HG03439 (cell line): ENCODE measurements at regions not wholly inside any gene's neighbourhood (a gene's known extent, or its start where the extent isn't known, plus 50 kb on each side); places are given as distances from the start of the nearest gene placed in this dataset.

ENCODE experiments used
- ATAC-seq: cut with Tn5 transposase; IDR thresholded peaks from one replicate; pipeline ENCODE4 v1.9.1; 2021; ENCODE audit warnings: mild to moderate bottlenecking, moderate library complexity; ENCODE audit not compliant: unreplicated experiment

GRCh38 chr20:1720845-1721475 lies 63.4 kb upstream of the SIRPG start:
- ATAC-seq = no peak

GRCh38 chr20:1720226-1720625 lies 62.6 kb upstream of the SIRPG start:
- no peak for ATAC-seq

GRCh38 chr20:1718604-1719384 lies 61.2 kb upstream of the SIRPG start:
- no peak for ATAC-seq

GRCh38 chr20:1712634-1713624 lies 55.4 kb upstream of the SIRPG start:
- ATAC-seq = no peak

- ATAC-seq = no peak
Measured at GRCh38 chr20:1711826-1712601, 54.4 kb upstream of the SIRPG start.

GRCh38 chr20:1711266-1711665 lies 53.7 kb upstream of the SIRPG start:
- ATAC-seq = no peak

GRCh38 chr20:1710484-1710883 lies 52.9 kb upstream of the SIRPG start:
- no peak for ATAC-seq

- no peak for ATAC-seq
Measured at GRCh38 chr20:1707588-1708449, 50.2 kb upstream of the SIRPG start.
